NB4 (cell line): ENCODE measurements at regions not wholly inside any gene's neighbourhood (a gene's known extent, or its start where the extent isn't known, plus 50 kb on each side); places are given as distances from the start of the nearest gene placed in this dataset.

ENCODE experiments used
- DNase-seq: peaks from one replicate; pipeline ENCODE4 v3.0.0; 2010; ENCODE audit warnings: low read depth
- H3K4me3 ChIP-seq: one replicate; pipeline ENCODE4 v1.5.1; 2011; ENCODE audit warnings: mild to moderate bottlenecking, low read depth, low read length, moderate library complexity
- CTCF ChIP-seq: IDR thresholded peaks from one replicate; pipeline ENCODE4 v1.5.1; 2012; ENCODE audit warnings: low read depth, low read length
- MAX ChIP-seq: IDR thresholded peaks from 2 replicates; pipeline ENCODE4 v1.6.1; 2011; ENCODE audit warnings: low read depth, low read length
- MYC ChIP-seq: IDR thresholded peaks from 2 replicates; pipeline ENCODE4 v1.6.1; 2011; ENCODE audit warnings: low read depth, low read length
- POLR2A ChIP-seq: IDR thresholded peaks from 2 replicates; pipeline ENCODE4 v1.6.1; 2011; ENCODE audit warnings: mild to moderate bottlenecking; ENCODE audit not compliant: insufficient read length; ENCODE audit errors: extremely low read depth

DNA sequence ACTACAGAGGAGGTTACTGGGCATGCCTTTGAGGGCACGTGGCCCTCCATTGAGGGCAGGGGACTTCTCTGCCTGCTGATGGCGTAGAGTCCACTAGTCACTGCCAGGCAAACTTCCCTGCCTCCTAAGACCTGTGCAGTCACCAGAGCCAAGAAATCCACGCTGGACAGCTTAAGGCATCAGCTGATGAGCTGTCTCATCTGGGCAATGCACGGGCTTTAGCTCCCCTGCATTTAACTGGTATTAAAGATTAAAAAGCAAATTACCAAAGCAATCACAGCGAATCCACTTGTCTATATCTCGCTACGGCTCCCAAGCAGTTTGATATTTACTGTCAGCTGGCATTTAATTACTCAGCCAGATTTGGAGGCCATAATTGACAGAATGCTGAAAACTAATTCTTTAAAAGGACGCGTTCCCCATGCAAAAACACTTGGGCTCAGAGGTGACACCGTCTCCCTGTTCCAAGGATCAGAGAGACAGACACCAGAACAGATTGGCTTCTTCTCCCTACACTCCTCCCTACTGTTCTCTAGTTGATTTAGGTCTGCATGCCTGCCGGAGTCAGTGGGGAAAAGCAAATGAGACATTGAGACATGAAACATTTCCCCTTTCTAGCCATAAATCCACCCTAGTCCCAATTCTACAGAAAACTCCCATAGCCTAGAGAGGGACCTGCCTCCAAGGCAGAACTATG is 68.5 kb downstream of the SPATA19 start:
- DNase-seq = no peak
- TF ChIP-seq MYC (no peak), CTCF (no peak), POLR2A (no peak), MAX (no peak)
- H3K4me3 ChIP-seq = no peak overlapping the region

DNA sequence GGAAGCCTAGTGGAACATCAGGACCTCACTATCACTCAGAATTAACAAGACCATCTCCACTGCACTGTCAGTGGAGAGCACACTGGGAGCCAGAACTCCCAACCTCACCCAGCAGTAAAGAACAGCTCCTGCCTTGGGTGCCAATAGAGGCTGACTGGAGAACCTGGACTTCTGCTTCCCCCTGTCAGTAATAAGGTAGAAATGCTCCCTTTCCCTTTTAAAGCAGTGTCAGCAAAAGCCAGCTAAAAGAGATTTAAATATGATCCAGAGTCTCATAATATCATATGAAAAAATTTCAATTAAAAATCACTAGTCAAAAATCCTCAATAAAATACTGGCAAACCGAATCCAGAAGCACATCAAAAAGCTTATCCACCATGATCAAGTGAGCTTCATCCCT is 82.8 kb downstream of the SPATA19 start:
- no peak for TF ChIP-seq POLR2A
- TF ChIP-seq CTCF = no peak
- no peak for TF ChIP-seq MAX
- TF ChIP-seq MYC = no peak
- no peak overlapping the region for H3K4me3 ChIP-seq
- DNase-seq = no peak

GRCh38 chr11:133753150-133753549 is 92.2 kb downstream of the SPATA19 start:
- DNase-seq = no peak
- TF ChIP-seq POLR2A (no peak), MAX (no peak), CTCF (no peak)
- no peak overlapping the region for H3K4me3 ChIP-seq

- no peak overlapping the region for H3K4me3 ChIP-seq
- TF ChIP-seq MYC (no peak), CTCF (no peak), MAX (no peak), POLR2A (no peak)
- no peak for DNase-seq
Observed at GRCh38 chr11:133749841-133750240, 95.5 kb downstream of the SPATA19 start.

GRCh38 chr11:133747409-133747808 is 97.9 kb downstream of the SPATA19 start:
- H3K4me3 ChIP-seq = no peak overlapping the region
- no peak for DNase-seq
- no peak for TF ChIP-seq CTCF
- TF ChIP-seq MYC = no peak
- no peak for TF ChIP-seq POLR2A
- no peak for TF ChIP-seq MAX
